Endothelial cell of umbilical vein (primary cell): ENCODE measurements at regions not wholly inside any gene's neighbourhood (a gene's known extent, or its start where the extent isn't known, plus 50 kb on each side); places are given as distances from the start of the nearest gene placed in this dataset.

ENCODE experiments used
- BruUV-seq: library from RNA; stranded (reverse); fragments of 400-500 nt; replicated peaks from 2 replicates; lab custom pipeline; 2021; lab: Mats Ljungman, UMichigan
- CTCF ChIA-PET: fragments of 300-600, 350-600 bp; sonication (Branson Sonifier 250); formaldehyde crosslinking; loops from one replicate; lab custom pipeline; 2021; ENCODE audit warnings: antibody characterized with exemption, inconsistent platforms; lab: Charles Lee
- POLR2A ChIA-PET: fragments of 300-600, 350-600 bp; sonication (Branson Sonifier 250); formaldehyde crosslinking; loops from one replicate; lab custom pipeline; 2021; ENCODE audit warnings: antibody characterized with exemption, inconsistent platforms; lab: Charles Lee
- DNase-seq: peaks from one replicate; pipeline ENCODE4 v3.0.0-alpha.2; 2011; ENCODE audit warnings: low read depth, low spot score
- FAIRE-seq: peaks from 2 replicates; lab custom pipeline; 2011; peaks lifted over from hg19 to GRCh38; lab: Jason Lieb, UNC
- H2AFZ ChIP-seq: 2 replicates; pipeline ENCODE4 v1.6.0; 2012; ENCODE audit warnings: low read depth, low read length, control low read depth, inconsistent platforms
- H3K27ac ChIP-seq: 2 replicates; pipeline ENCODE4 v1.5.1; 2011; ENCODE audit warnings: low read depth, mild to moderate bottlenecking, control low read depth, low read length, moderate library complexity; ENCODE audit not compliant: insufficient read depth
- H3K27me3 ChIP-seq, 2 experiments: 2 replicates each; pipeline versions ENCODE4 v1.6.0 to v1.6.1; 2011; ENCODE audit warnings: low read length in 2 of 2, mixed read lengths in 1 of 2; ENCODE audit not compliant: control insufficient read depth in 2 of 2, insufficient read depth in 2 of 2
- H3K36me3 ChIP-seq, 2 experiments: 2 replicates in 1 of 2; 3 replicates in 1 of 2; pipeline ENCODE4 v1.5.1; 2011; ENCODE audit warnings: low read length in 2 of 2, mild to moderate bottlenecking in 1 of 2, moderate library complexity in 1 of 2; ENCODE audit not compliant: control insufficient read depth in 2 of 2, insufficient read depth in 2 of 2; ENCODE audit errors: extremely low read depth in 1 of 2
- H3K4me1 ChIP-seq: 3 replicates; pipeline ENCODE4 v1.5.1; 2011; ENCODE audit warnings: mild to moderate bottlenecking, low read length; ENCODE audit not compliant: control insufficient read depth, insufficient read depth; ENCODE audit errors: extremely low read depth
- H3K4me2 ChIP-seq: 2 replicates; pipeline ENCODE4 v1.6.1; 2011; ENCODE audit warnings: low read length, control low read depth, mixed read lengths; ENCODE audit not compliant: insufficient read depth
- H3K4me3 ChIP-seq, 3 experiments: fragments of 200-600 bp in 1 of 3; sonication (generic), shearing (Covaris generic) in 1 of 3; replicated peaks in 1 of 3; 2 replicates each; pipeline ENCODE4 v1.5.1; 2011 to 2016; ENCODE audit warnings: control low read depth in 3 of 3, low read length in 3 of 3, mild to moderate bottlenecking in 2 of 3, inconsistent platforms in 1 of 3, low read depth in 1 of 3, moderate library complexity in 1 of 3; ENCODE audit not compliant: insufficient read depth in 1 of 3
- H3K79me2 ChIP-seq: 2 replicates; pipeline ENCODE4 v1.6.0; 2012; ENCODE audit warnings: low read length, inconsistent platforms; ENCODE audit not compliant: control insufficient read depth, insufficient read depth
- H3K9ac ChIP-seq: replicated peaks from 2 replicates; pipeline ENCODE3; 2011; ENCODE audit warnings: low read length, control low read depth; ENCODE audit not compliant: insufficient read depth; ENCODE audit errors: extremely low read depth
- H3K9me1 ChIP-seq: replicated peaks from 3 replicates; pipeline ENCODE4 v1.6.0; 2011; ENCODE audit warnings: mild to moderate bottlenecking, low read length; ENCODE audit not compliant: control insufficient read depth, insufficient read depth; ENCODE audit errors: extremely low read depth
- H3K9me3 ChIP-seq: replicated peaks from 2 replicates; pipeline ENCODE4 v1.5.1; 2012; ENCODE audit warnings: low read length, inconsistent platforms; ENCODE audit not compliant: control insufficient read depth, insufficient read depth
- H4K20me1 ChIP-seq: replicated peaks from 2 replicates; pipeline ENCODE3; 2011; ENCODE audit warnings: mild to moderate bottlenecking, low read length; ENCODE audit not compliant: control insufficient read depth, insufficient read depth; ENCODE audit errors: extremely low read depth
- CTCF ChIP-seq, 2 donors: IDR thresholded peaks; 1 replicate in 1 of 2; 2 replicates in 1 of 2; pipeline ENCODE4 v1.5.1; 2011; ENCODE audit warnings: low read length in 2 of 2, mild to moderate bottlenecking in 2 of 2, moderate library complexity in 2 of 2, control low read depth in 1 of 2, inconsistent platforms in 1 of 2, low read depth in 1 of 2; ENCODE audit not compliant: insufficient read depth in 1 of 2; ENCODE audit errors: extremely low read depth in 1 of 2
- EZH2 ChIP-seq: IDR thresholded peaks from 2 replicates; pipeline ENCODE4 v1.6.1; 2012; ENCODE audit warnings: borderline replicate concordance, low read depth, mild to moderate bottlenecking, moderate library complexity, low read length, inconsistent platforms; ENCODE audit not compliant: severe bottlenecking
- FOS ChIP-seq: IDR thresholded peaks from 2 replicates; pipeline ENCODE4 v1.6.1; 2011; ENCODE audit warnings: mild to moderate bottlenecking, low read length, moderate library complexity, borderline replicate concordance; ENCODE audit not compliant: insufficient read depth
- GATA2 ChIP-seq: IDR thresholded peaks from 2 replicates; pipeline ENCODE4 v1.7.0; 2011; ENCODE audit warnings: low read depth, mild to moderate bottlenecking, moderate library complexity, mixed read lengths, low read length; ENCODE audit not compliant: insufficient read length, insufficient read depth
- JUN ChIP-seq: IDR thresholded peaks from 2 replicates; pipeline ENCODE4 v1.6.1; 2011; ENCODE audit warnings: borderline replicate concordance, low read depth; ENCODE audit not compliant: insufficient read length, insufficient read depth
- MAX ChIP-seq: IDR thresholded peaks from 2 replicates; pipeline ENCODE4 v1.6.1; 2011; ENCODE audit not compliant: insufficient read depth, insufficient read length
- MYC ChIP-seq: IDR thresholded peaks from one replicate; pipeline ENCODE4 v1.6.1; 2011; ENCODE audit warnings: mild to moderate bottlenecking, low read depth, low read length
- POLR2A ChIP-seq: IDR thresholded peaks from 2 replicates; pipeline ENCODE4 v1.6.1; 2012; ENCODE audit warnings: low read depth, mild to moderate bottlenecking, control low read depth, low read length
- POLR2AphosphoS5 ChIP-seq: IDR thresholded peaks from 2 replicates; pipeline ENCODE4 v1.6.1; 2012; ENCODE audit warnings: low read depth, mild to moderate bottlenecking, control low read depth, low read length, moderate library complexity; ENCODE audit not compliant: insufficient read depth
- dilution Hi-C: fragments of 300-500 bp; cut with MboI; formaldehyde crosslinking; loops from one replicate; pipeline ENCODE4 v1.15.0; 2019; ENCODE audit warnings: low sequenced_read_pairs; ENCODE audit not compliant: extremely low pct_ligation_motif_present
- intact Hi-C: fragments of 100-400 bp; cut with micrococcal nuclease; formaldehyde crosslinking; loops from one replicate; pipeline ENCODE4 v1.10.0; 2022

- ChIA-PET POLR2A (no interaction called here), CTCF (interaction anchor here (1.4 kb wide), 2 partner anchors 9 to 11 kb away, joined by 3 read pairs; no protein-coding TSS in a partner anchor)
- Histone ChIP-seq H3K36me3 (no peaks in the 10 kb centered on the region), H3K9me1 (no peaks in the 10 kb centered on the region), H3K4me1 (no peaks in the 10 kb centered on the region), H3K4me3 (no peak overlapping the region), H3K9ac (no peak overlapping the region), H3K79me2 (no peaks in the 10 kb centered on the region), H3K4me2 (no peak overlapping the region), H4K20me1 (no peaks in the 10 kb centered on the region), H3K27ac (no peak overlapping the region), H3K27me3 (no peaks in the 10 kb centered on the region), H3K9me3 (no peaks in the 10 kb centered on the region), H2AFZ (no peak overlapping the region)
- dilution Hi-C loops (no loop called here), intact Hi-C loops (no loop called here)
- TF ChIP-seq MYC (no peak), POLR2A (no peak), EZH2 (no peak), JUN (no peak), POLR2AphosphoS5 (no peak), MAX (no peak), GATA2 (no peak), FOS (no peak), CTCF (IDR thresholded peaks at IDR 0.05; ENCODE audit: extremely low read depth in 1 of 2, insufficient read depth in 1 of 2, low read depth in 1 of 2, low read length in 2 of 2) (no peak)
- no peak for FAIRE-seq
- BruUV-seq: no TSS peak
- no peak for DNase-seq
Measured at GRCh38 chr1:60672449-60672848, 409.9 kb upstream of the NFIA start.
